Right atrium auricular region (tissue), 2 donors: ENCODE measurements at regions not wholly inside any gene's neighbourhood (a gene's known extent, or its start where the extent isn't known, plus 50 kb on each side); places are given as distances from the start of the nearest gene placed in this dataset.

ENCODE experiments used
- DNase-seq: peaks from one replicate; pipeline ENCODE4 v3.0.0-alpha.2; 2019; ENCODE audit warnings: low spot score
- H3K27ac ChIP-seq, 2 donors: fragments of 200-600 bp; sonication (generic); 1 replicate in 1 of 2; 2 replicates in 1 of 2; pipeline ENCODE4 v1.5.1; 2016 to 2019
- H3K27me3 ChIP-seq, 2 donors: fragments of 200-600 bp; sonication (generic); one replicate each; pipeline versions ENCODE4 v1.5.1 to v1.6.0; 2017 to 2019
- H3K36me3 ChIP-seq: fragments of 200-600 bp; sonication (generic); one replicate; pipeline ENCODE4 v1.5.1; 2016
- H3K4me1 ChIP-seq, 2 donors: fragments of 200-600 bp; sonication (generic); one replicate each; pipeline versions ENCODE4 v1.5.1 to v1.6.0; 2017 to 2019
- H3K4me3 ChIP-seq, 2 donors: fragments of 200-600 bp; sonication (generic); 1 replicate in 1 of 2; 2 replicates in 1 of 2; pipeline ENCODE4 v1.5.1; 2017 to 2019; ENCODE audit warnings: mild to moderate bottlenecking in 1 of 2, moderate library complexity in 1 of 2
- H3K9me3 ChIP-seq, 2 donors: fragments of 200-600 bp; sonication (generic); one replicate each; pipeline ENCODE4 v1.5.1; 2019
- TF ChIP-seq, protein P1 (sequence below), 2 donors: fragments of 200-600 bp; sonication (generic); IDR thresholded peaks; one replicate each; pipeline ENCODE4 v1.5.1; 2019; ENCODE audit warnings: antibody characterized with exemption in 2 of 2

DNA sequence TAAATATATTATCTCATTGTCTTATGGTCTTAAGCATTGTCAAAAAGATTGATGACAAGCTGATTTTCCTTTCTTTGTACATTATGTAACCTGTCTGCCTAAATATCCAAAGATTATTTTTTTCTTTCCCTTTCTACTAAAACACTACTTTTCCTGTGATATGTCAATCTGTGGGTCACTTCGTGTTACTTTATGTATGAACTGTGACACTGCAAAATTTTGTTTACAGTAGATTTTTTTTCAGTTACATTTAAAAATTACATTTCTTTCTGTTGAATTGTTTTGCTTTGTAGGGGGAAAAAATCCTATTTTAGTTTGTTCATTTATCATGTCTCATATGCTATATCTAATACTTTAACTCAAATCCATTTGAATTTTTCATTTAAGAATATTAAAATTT is 392.3 kb upstream of the ATXN7L3B start:
- H3K9me3 ChIP-seq = no peaks in the 10 kb centered on the region
- H3K4me1 ChIP-seq = no peaks in the 10 kb centered on the region
- H3K27me3 ChIP-seq = no peaks in the 10 kb centered on the region
- DNase-seq = no peak
- no peak overlapping the region for H3K4me3 ChIP-seq
- TF ChIP-seq, protein P1, sequence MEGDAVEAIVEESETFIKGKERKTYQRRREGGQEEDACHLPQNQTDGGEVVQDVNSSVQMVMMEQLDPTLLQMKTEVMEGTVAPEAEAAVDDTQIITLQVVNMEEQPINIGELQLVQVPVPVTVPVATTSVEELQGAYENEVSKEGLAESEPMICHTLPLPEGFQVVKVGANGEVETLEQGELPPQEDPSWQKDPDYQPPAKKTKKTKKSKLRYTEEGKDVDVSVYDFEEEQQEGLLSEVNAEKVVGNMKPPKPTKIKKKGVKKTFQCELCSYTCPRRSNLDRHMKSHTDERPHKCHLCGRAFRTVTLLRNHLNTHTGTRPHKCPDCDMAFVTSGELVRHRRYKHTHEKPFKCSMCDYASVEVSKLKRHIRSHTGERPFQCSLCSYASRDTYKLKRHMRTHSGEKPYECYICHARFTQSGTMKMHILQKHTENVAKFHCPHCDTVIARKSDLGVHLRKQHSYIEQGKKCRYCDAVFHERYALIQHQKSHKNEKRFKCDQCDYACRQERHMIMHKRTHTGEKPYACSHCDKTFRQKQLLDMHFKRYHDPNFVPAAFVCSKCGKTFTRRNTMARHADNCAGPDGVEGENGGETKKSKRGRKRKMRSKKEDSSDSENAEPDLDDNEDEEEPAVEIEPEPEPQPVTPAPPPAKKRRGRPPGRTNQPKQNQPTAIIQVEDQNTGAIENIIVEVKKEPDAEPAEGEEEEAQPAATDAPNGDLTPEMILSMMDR (IDR thresholded peaks at IDR 0.05) = no peak
- no peaks in the 10 kb centered on the region for H3K36me3 ChIP-seq
- H3K27ac ChIP-seq = no peak overlapping the region

DNA sequence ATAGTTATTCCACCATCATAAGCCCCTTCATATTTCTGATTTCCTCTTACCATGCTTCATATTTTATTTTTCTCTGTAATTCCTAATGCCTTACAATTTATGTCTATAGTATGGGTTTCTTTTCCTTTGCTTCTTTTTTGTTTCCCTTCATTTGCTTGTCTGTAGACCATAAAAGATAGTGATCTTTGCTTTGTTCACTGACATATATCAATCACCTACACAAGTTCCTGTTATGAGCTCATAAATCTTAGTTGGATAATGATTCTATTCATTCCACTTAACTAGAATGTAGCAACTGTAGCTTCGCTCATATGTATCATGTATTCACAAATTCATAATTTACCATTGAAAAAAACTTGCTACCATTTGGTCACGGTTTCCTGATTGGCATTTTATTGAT is 388.8 kb upstream of the ATXN7L3B start:
- no peak overlapping the region for H3K27ac ChIP-seq
- no peak overlapping the region for H3K4me3 ChIP-seq
- TF ChIP-seq, protein P1 (IDR thresholded peaks at IDR 0.05) = no peak
- no peaks in the 10 kb centered on the region for H3K27me3 ChIP-seq
- H3K4me1 ChIP-seq = no peaks in the 10 kb centered on the region
- no peak for DNase-seq
- H3K9me3 ChIP-seq = no peaks in the 10 kb centered on the region
- no peaks in the 10 kb centered on the region for H3K36me3 ChIP-seq

DNA sequence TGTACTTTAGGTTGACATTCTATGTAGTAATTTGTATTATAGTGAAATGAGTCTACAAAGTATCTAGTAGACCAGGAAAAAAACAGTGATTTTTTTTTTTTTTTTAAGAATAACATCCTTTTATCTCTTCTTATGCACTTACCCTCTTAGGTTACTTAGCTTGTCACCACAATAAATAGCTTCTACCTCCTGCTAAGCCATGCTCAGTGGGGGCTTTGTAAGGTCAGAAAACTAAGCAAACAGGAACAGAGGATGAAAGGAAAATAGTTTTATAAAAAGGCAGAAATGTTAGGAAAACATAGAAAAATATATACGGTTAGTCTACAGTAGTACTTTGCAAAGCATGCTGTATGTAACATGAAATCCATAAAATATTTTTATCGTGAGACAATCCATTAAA is 385.3 kb upstream of the ATXN7L3B start:
- Histone ChIP-seq H3K4me3 (no peak overlapping the region), H3K27ac (no peak overlapping the region), H3K36me3 (no peaks in the 10 kb centered on the region), H3K9me3 (no peaks in the 10 kb centered on the region), H3K27me3 (no peaks in the 10 kb centered on the region), H3K4me1 (no peaks in the 10 kb centered on the region)
- TF ChIP-seq, protein P1 (IDR thresholded peaks at IDR 0.05) = no peak
- no peak for DNase-seq

DNA sequence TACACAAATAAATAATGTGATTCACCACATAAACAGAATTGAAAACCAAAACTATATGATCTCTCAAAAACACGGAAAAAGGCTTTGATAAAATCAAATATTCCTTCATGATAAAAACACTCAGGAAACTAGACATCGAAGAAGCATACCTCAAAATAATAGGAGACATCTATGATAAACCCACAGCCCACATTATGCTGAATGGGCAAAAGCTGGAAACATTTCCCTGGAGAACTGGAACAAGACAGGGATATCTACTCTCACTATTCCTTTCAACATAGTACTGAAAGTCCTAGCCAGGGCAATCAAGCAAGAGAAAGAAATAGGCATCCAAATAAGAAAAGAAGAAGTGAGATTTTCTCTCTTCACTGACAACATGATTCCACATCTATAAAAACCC is 371.5 kb upstream of the ATXN7L3B start:
- DNase-seq = no peak
- Histone ChIP-seq H3K27me3 (no peaks in the 10 kb centered on the region), H3K9me3 (no peaks in the 10 kb centered on the region), H3K27ac (no peak overlapping the region), H3K36me3 (no peaks in the 10 kb centered on the region), H3K4me1 (no peaks in the 10 kb centered on the region), H3K4me3 (no peak overlapping the region)
- TF ChIP-seq, protein P1 (IDR thresholded peaks at IDR 0.05) = no peak

DNA sequence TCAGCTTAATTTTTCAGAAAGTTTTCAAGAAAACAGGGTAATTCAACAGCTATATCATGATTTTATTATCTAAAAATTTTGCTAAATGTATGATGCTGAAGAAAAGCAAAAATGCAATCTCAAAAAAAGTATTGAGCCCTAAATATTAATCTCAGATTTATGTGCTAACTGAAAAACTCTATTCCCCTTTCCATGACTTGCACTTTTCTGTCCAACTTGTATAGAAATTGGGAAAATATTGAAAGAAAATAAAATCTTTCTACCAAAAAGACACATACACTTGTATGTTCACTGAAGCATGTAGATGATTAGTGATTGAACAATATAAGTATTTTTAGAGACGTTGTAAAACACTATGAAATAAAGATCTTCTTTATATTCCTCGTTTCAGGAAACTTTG is 368.0 kb upstream of the ATXN7L3B start:
- TF ChIP-seq, protein P1 (IDR thresholded peaks at IDR 0.05) = no peak
- Histone ChIP-seq H3K4me3 (no peak overlapping the region), H3K9me3 (peaks cover 0 to 5% of the 10 kb centered on the region in 2 donors)

DNA sequence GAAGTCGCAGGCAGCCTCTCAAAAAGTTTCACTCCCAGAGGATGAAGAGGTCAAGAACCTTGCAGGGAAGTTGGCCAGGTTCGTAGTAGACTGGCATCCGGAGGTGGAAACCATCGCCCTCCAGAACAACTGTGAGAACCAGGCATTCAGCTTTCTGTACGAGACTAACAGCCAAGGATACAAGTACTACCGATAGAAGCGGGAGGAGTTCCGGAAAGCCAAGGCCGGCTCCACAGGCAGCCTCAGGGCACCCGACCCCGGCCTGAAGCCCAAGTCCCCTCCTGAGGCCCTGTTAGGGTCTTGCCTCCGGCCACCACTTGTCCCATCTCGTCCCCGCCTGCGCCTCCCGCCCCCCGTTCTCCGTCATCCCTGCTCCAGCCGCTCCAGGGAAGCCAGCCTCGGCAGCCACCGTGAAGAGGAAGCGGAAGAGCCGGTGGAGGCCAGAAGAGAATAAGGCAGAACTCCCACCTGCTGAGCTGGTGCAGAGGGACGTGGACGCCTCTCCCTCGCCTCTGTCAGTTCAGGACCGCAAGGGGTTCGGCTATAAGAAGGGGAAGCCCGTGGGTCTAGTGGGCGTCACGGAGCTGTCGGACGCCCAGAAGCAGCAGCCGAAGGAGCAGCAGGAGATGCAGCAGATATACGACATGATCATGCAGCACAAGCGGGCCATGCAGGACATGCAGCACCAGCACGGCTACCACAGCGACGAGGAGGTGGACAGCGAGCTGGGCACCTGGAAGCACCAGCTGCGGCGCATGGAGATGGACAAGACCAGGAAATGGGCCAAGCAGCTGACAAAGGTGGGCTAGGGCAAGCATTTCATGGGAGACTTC is 366.8 kb upstream of the ATXN7L3B start:
- Histone ChIP-seq H3K27me3 (no peaks in the 10 kb centered on the region), H3K4me1 (no peaks in the 10 kb centered on the region), H3K4me3 (no peak overlapping the region), H3K36me3 (no peaks in the 10 kb centered on the region), H3K27ac (no peak overlapping the region), H3K9me3 (peaks cover 0 to 15% of the 10 kb centered on the region in 2 donors)
- DNase-seq = no peak
- TF ChIP-seq, protein P1 (IDR thresholded peaks at IDR 0.05) = no peak

More for the DNA sequence above, 368.0 kb upstream of the ATXN7L3B start:
- no peaks in the 10 kb centered on the region for H3K36me3 ChIP-seq
- DNase-seq = no peak
- no peaks in the 10 kb centered on the region for H3K27me3 ChIP-seq
- no peaks in the 10 kb centered on the region for H3K4me1 ChIP-seq
- no peak overlapping the region for H3K27ac ChIP-seq
